WTC11 (cell line): ENCODE measurements at regions not wholly inside any gene's neighbourhood (a gene's known extent, or its start where the extent isn't known, plus 50 kb on each side); places are given as distances from the start of the nearest gene placed in this dataset.

Source experiments
- ATAC-seq: fragments of 200-7000 bp; cut with Tn5 transposase; 2 replicates; pipeline ENCODE4 v1.10.0; 2021; ENCODE audit warnings: mild to moderate bottlenecking, moderate library complexity
- CTCF ChIA-PET: fragments of 300-600 bp; sonication (Branson Sonifier 250); formaldehyde crosslinking; loops from one replicate; lab custom pipeline; 2021; ENCODE audit warnings: antibody characterized with exemption; lab: Charles Lee
- POLR2A ChIA-PET: fragments of 350-600 bp; sonication (Branson Sonifier 250); formaldehyde crosslinking; loops from one replicate; lab custom pipeline; 2021; ENCODE audit warnings: antibody characterized with exemption; lab: Charles Lee
- DNase-seq: peaks from one replicate; pipeline ENCODE4 v3.0.0; 2021; ENCODE audit warnings: low spot score
- H3K27ac Mint-ChIP-seq: 2 replicates; pipeline ENCODE4 v1.8.0; 2021; ENCODE audit warnings: mixed read lengths
- H3K27me3 Mint-ChIP-seq: 2 replicates; pipeline ENCODE4 v1.8.0; 2021; ENCODE audit warnings: low read depth, mild to moderate bottlenecking, moderate library complexity, mixed read lengths
- H3K36me3 Mint-ChIP-seq: 2 replicates; pipeline ENCODE4 v1.8.0; 2021; ENCODE audit warnings: mixed read lengths
- H3K4me1 Mint-ChIP-seq: 2 replicates; pipeline ENCODE4 v1.8.0; 2022; ENCODE audit warnings: mixed read lengths
- H3K4me3 Mint-ChIP-seq: 2 replicates; pipeline ENCODE4 v1.8.0; 2021; ENCODE audit warnings: mild to moderate bottlenecking, moderate library complexity, mixed read lengths
- H3K9me3 Mint-ChIP-seq: 2 replicates; pipeline ENCODE4 v1.8.0; 2021; ENCODE audit warnings: mixed read lengths
- ATF1 ChIP-seq: sonication (generic); formaldehyde crosslinking; IDR thresholded peaks from 2 replicates; pipeline ENCODE4 v1.8.1; 2023; ENCODE audit warnings: mild to moderate bottlenecking, moderate library complexity, missing genetic modification reagents
- CREB1 ChIP-seq: sonication (generic); formaldehyde crosslinking; IDR thresholded peaks from 2 replicates; pipeline ENCODE4 v1.8.0; 2023; ENCODE audit warnings: mild to moderate bottlenecking, missing genetic modification reagents
- FOXK1 ChIP-seq: sonication (generic); formaldehyde crosslinking; IDR thresholded peaks from 2 replicates; pipeline ENCODE4 v1.8.0; 2022; ENCODE audit warnings: mild to moderate bottlenecking, moderate library complexity, missing genetic modification reagents
- GABPB1 ChIP-seq: sonication (generic); formaldehyde crosslinking; IDR thresholded peaks from 2 replicates; pipeline ENCODE4 v1.8.1; 2023; ENCODE audit warnings: mild to moderate bottlenecking, missing genetic modification reagents
- GTF2I ChIP-seq: fragments of 250-450 bp; sonication (Bioruptor Pico); conservative IDR thresholded peaks from 2 replicates; pipeline ENCODE4 v1.4.0; 2021; ENCODE audit warnings: mild to moderate bottlenecking
- NR1H2 ChIP-seq: sonication (generic); formaldehyde crosslinking; IDR thresholded peaks from 2 replicates; pipeline ENCODE4 v1.9.0; 2021; ENCODE audit warnings: mild to moderate bottlenecking, moderate library complexity, missing genetic modification reagents
- NR3C1 ChIP-seq: sonication (generic); formaldehyde crosslinking; conservative IDR thresholded peaks from 2 replicates; pipeline ENCODE4 v1.8.1; 2023; ENCODE audit warnings: low read depth, mild to moderate bottlenecking, missing genetic modification reagents
- RELA ChIP-seq: sonication (generic); formaldehyde crosslinking; IDR thresholded peaks from 2 replicates; pipeline ENCODE4 v1.8.1; 2022; ENCODE audit warnings: missing genetic modification reagents, mild to moderate bottlenecking, borderline replicate concordance
- SMAD3 ChIP-seq: sonication (generic); formaldehyde crosslinking; IDR thresholded peaks from 2 replicates; pipeline ENCODE4 v1.8.0; 2022; ENCODE audit warnings: missing genetic modification reagents, mild to moderate bottlenecking, borderline replicate concordance
- TCF7 ChIP-seq: sonication (generic); formaldehyde crosslinking; IDR thresholded peaks from 2 replicates; pipeline ENCODE4 v1.8.0; 2022; ENCODE audit warnings: mild to moderate bottlenecking, low read depth, missing genetic modification reagents, moderate library complexity
- TEAD1 ChIP-seq: sonication (generic); formaldehyde crosslinking; IDR thresholded peaks from 2 replicates; pipeline ENCODE4 v1.8.0; 2022; ENCODE audit warnings: mild to moderate bottlenecking, missing genetic modification reagents
- ZNF416 ChIP-seq: fragments of 250-450 bp; sonication (Bioruptor Pico); IDR thresholded peaks from 2 replicates; pipeline ENCODE4 v1.9.0; 2021; ENCODE audit warnings: mild to moderate bottlenecking, inconsistent platforms
- TF ChIP-seq, protein P1 (sequence below): sonication (generic); formaldehyde crosslinking; IDR thresholded peaks from 2 replicates; pipeline ENCODE4 v1.8.1; 2022; ENCODE audit warnings: missing genetic modification reagents, borderline replicate concordance
- TF ChIP-seq, protein P2 (sequence below): sonication (generic); formaldehyde crosslinking; IDR thresholded peaks from 2 replicates; pipeline ENCODE4 v1.8.1; 2022; ENCODE audit warnings: mild to moderate bottlenecking, missing genetic modification reagents, moderate library complexity, borderline replicate concordance
- TF ChIP-seq, protein P3 (sequence below): fragments of 250-450 bp; sonication (Bioruptor Pico); IDR thresholded peaks from 2 replicates; pipeline ENCODE4 v1.8.0; 2021; ENCODE audit warnings: mild to moderate bottlenecking
- TF ChIP-seq, protein P4 (sequence below): fragments of 250-450 bp; sonication (Bioruptor Pico); IDR thresholded peaks from 2 replicates; pipeline ENCODE4 v1.9.0; 2021; ENCODE audit warnings: mild to moderate bottlenecking
- TF ChIP-seq, protein P5 (sequence below): sonication (generic); formaldehyde crosslinking; IDR thresholded peaks from 2 replicates; pipeline ENCODE4 v1.8.1; 2023; ENCODE audit warnings: mild to moderate bottlenecking, missing genetic modification reagents, borderline replicate concordance
- TF ChIP-seq, protein P6 (sequence below): sonication (generic); formaldehyde crosslinking; IDR thresholded peaks from 2 replicates; pipeline ENCODE4 v1.8.0; 2022; ENCODE audit warnings: mild to moderate bottlenecking, missing genetic modification reagents
- TF ChIP-seq, protein P7 (sequence below): fragments of 250-450 bp; sonication (Bioruptor Pico); IDR thresholded peaks from 2 replicates; pipeline ENCODE4 v1.9.0; 2021; ENCODE audit warnings: mild to moderate bottlenecking
- TF ChIP-seq, protein P8 (sequence below): sonication (generic); formaldehyde crosslinking; IDR thresholded peaks from 2 replicates; pipeline ENCODE4 v1.8.1; 2022; ENCODE audit warnings: low read depth, mild to moderate bottlenecking, moderate library complexity, missing genetic modification reagents, borderline replicate concordance

DNA sequence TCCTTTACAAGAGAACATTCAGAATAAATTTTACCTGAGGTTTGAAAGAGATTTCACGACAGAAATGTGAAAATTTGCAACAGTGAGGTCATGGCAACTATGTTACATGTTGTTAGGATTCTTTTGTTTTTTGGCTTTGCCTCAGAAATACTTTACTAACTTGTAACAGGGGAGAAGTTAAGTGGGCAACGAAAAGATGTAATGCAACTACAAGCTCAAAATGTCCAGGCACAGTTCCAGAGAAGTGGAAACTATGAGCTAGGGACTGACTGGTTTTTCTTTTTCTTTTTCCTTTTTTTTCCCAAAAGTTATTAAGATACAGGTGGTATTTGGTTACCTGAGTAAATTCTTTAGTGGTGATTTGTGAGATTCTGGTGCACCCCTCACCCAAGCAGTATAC is 111.5 kb upstream of the PPP2R3A start (continued):
- TF ChIP-seq, protein P1, sequence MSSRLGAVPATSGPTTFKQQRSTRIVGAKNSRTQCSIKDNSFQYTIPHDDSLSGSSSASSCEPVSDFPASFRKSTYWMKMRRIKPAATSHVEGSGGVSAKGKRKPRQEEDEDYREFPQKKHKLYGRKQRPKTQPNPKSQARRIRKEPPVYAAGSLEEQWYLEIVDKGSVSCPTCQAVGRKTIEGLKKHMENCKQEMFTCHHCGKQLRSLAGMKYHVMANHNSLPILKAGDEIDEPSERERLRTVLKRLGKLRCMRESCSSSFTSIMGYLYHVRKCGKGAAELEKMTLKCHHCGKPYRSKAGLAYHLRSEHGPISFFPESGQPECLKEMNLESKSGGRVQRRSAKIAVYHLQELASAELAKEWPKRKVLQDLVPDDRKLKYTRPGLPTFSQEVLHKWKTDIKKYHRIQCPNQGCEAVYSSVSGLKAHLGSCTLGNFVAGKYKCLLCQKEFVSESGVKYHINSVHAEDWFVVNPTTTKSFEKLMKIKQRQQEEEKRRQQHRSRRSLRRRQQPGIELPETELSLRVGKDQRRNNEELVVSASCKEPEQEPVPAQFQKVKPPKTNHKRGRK (CRISPR knock-in tag): no peak
- TF ChIP-seq, protein P2, sequence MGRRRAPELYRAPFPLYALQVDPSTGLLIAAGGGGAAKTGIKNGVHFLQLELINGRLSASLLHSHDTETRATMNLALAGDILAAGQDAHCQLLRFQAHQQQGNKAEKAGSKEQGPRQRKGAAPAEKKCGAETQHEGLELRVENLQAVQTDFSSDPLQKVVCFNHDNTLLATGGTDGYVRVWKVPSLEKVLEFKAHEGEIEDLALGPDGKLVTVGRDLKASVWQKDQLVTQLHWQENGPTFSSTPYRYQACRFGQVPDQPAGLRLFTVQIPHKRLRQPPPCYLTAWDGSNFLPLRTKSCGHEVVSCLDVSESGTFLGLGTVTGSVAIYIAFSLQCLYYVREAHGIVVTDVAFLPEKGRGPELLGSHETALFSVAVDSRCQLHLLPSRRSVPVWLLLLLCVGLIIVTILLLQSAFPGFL (CRISPR knock-in tag): no peak
- TF ChIP-seq NR3C1 (no peak), RELA (CRISPR knock-in tag) (no peak), SMAD3 (CRISPR knock-in tag) (no peak), GTF2I (no peak)
- TF ChIP-seq, protein P3, sequence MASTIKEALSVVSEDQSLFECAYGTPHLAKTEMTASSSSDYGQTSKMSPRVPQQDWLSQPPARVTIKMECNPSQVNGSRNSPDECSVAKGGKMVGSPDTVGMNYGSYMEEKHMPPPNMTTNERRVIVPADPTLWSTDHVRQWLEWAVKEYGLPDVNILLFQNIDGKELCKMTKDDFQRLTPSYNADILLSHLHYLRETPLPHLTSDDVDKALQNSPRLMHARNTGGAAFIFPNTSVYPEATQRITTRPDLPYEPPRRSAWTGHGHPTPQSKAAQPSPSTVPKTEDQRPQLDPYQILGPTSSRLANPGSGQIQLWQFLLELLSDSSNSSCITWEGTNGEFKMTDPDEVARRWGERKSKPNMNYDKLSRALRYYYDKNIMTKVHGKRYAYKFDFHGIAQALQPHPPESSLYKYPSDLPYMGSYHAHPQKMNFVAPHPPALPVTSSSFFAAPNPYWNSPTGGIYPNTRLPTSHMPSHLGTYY (CRISPR knock-in tag): no peak
- TF ChIP-seq, protein P4, sequence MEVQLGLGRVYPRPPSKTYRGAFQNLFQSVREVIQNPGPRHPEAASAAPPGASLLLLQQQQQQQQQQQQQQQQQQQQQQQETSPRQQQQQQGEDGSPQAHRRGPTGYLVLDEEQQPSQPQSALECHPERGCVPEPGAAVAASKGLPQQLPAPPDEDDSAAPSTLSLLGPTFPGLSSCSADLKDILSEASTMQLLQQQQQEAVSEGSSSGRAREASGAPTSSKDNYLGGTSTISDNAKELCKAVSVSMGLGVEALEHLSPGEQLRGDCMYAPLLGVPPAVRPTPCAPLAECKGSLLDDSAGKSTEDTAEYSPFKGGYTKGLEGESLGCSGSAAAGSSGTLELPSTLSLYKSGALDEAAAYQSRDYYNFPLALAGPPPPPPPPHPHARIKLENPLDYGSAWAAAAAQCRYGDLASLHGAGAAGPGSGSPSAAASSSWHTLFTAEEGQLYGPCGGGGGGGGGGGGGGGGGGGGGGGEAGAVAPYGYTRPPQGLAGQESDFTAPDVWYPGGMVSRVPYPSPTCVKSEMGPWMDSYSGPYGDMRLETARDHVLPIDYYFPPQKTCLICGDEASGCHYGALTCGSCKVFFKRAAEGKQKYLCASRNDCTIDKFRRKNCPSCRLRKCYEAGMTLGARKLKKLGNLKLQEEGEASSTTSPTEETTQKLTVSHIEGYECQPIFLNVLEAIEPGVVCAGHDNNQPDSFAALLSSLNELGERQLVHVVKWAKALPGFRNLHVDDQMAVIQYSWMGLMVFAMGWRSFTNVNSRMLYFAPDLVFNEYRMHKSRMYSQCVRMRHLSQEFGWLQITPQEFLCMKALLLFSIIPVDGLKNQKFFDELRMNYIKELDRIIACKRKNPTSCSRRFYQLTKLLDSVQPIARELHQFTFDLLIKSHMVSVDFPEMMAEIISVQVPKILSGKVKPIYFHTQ (CRISPR knock-in tag): no peak
- TF ChIP-seq, protein P5, sequence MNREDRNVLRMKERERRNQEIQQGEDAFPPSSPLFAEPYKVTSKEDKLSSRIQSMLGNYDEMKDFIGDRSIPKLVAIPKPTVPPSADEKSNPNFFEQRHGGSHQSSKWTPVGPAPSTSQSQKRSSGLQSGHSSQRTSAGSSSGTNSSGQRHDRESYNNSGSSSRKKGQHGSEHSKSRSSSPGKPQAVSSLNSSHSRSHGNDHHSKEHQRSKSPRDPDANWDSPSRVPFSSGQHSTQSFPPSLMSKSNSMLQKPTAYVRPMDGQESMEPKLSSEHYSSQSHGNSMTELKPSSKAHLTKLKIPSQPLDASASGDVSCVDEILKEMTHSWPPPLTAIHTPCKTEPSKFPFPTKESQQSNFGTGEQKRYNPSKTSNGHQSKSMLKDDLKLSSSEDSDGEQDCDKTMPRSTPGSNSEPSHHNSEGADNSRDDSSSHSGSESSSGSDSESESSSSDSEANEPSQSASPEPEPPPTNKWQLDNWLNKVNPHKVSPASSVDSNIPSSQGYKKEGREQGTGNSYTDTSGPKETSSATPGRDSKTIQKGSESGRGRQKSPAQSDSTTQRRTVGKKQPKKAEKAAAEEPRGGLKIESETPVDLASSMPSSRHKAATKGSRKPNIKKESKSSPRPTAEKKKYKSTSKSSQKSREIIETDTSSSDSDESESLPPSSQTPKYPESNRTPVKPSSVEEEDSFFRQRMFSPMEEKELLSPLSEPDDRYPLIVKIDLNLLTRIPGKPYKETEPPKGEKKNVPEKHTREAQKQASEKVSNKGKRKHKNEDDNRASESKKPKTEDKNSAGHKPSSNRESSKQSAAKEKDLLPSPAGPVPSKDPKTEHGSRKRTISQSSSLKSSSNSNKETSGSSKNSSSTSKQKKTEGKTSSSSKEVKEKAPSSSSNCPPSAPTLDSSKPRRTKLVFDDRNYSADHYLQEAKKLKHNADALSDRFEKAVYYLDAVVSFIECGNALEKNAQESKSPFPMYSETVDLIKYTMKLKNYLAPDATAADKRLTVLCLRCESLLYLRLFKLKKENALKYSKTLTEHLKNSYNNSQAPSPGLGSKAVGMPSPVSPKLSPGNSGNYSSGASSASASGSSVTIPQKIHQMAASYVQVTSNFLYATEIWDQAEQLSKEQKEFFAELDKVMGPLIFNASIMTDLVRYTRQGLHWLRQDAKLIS (CRISPR knock-in tag): no peak

DNA sequence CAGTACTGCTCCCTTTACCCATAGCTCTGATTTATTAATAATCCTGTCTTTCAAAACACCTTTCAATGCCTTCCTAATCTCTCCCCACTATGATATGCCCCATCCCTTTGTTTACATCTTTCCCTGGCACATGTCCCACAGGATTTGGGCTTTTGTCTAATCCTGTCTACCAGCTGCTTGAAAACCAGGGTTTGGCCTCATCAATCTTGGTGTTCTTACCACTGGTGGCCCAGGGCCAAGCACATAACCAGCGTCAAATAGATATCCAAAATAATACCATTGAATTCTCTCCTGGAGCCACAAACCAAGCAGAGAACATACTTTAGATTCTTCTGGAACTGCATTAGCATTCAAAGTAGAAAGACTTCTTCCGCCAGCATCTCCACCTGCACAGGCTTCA is 104.8 kb upstream of the PPP2R3A start:
- ATAC-seq (no peak), DNase-seq (no peak)
- POLR2A ChIA-PET: no interaction called here
- TF ChIP-seq TEAD1 (CRISPR knock-in tag) (no peak), FOXK1 (CRISPR knock-in tag) (no peak), NR1H2 (no peak)
- CTCF ChIA-PET: no interaction called here
- Mint-ChIP-seq H3K27me3 (no peaks in the 10 kb centered on the region), H3K9me3 (0 out of 2 replicates have a peak, but pooled peaks cover under 1% of the 10 kb centered on the region), H3K27ac (no peak overlapping the region), H3K36me3 (no peaks in the 10 kb centered on the region), H3K4me3 (no peak overlapping the region), H3K4me1 (no peaks in the 10 kb centered on the region)

DNA sequence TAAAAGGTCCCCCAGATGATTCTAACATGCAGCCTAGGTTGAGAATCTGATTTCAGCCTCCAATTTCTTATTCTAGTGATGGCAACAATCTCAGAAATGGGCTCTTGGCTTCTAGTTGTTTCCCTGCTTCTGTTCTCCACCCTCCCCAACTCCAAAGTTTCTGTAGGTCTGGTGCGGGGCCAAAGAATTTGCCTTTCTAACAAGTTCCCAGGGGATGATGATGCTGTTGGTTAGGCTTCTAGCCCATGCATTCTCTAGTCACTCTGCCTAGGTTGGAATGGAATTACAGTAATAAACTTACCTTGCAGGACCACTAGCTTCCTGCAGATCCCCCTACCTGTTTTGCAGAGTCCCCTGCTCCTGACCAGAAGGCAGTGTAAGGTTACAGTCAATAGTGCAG is 103.2 kb upstream of the PPP2R3A start:
- DNase-seq: no peak
- POLR2A ChIA-PET: no interaction called here
- CTCF ChIA-PET: no interaction called here
- Mint-ChIP-seq H3K36me3 (no peaks in the 10 kb centered on the region), H3K4me3 (no peak overlapping the region), H3K27ac (no peak overlapping the region), H3K4me1 (no peaks in the 10 kb centered on the region), H3K9me3 (peaks cover 8% of the 10 kb centered on the region; the same call in 1 of the 2 replicates), H3K27me3 (no peaks in the 10 kb centered on the region)
- no peak for ATAC-seq
- TF ChIP-seq CREB1 (CRISPR knock-in tag) (no peak), TCF7 (CRISPR knock-in tag) (no peak), ZNF416 (CRISPR knock-in tag) (no peak), GABPB1 (CRISPR knock-in tag) (no peak), ATF1 (CRISPR knock-in tag) (no peak)
- TF ChIP-seq, protein P6, sequence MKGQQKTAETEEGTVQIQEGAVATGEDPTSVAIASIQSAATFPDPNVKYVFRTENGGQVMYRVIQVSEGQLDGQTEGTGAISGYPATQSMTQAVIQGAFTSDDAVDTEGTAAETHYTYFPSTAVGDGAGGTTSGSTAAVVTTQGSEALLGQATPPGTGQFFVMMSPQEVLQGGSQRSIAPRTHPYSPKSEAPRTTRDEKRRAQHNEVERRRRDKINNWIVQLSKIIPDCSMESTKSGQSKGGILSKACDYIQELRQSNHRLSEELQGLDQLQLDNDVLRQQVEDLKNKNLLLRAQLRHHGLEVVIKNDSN (CRISPR knock-in tag): no peak
- TF ChIP-seq, protein P7, sequence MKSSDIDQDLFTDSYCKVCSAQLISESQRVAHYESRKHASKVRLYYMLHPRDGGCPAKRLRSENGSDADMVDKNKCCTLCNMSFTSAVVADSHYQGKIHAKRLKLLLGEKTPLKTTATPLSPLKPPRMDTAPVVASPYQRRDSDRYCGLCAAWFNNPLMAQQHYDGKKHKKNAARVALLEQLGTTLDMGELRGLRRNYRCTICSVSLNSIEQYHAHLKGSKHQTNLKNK: no peak
- TF ChIP-seq, protein P8, sequence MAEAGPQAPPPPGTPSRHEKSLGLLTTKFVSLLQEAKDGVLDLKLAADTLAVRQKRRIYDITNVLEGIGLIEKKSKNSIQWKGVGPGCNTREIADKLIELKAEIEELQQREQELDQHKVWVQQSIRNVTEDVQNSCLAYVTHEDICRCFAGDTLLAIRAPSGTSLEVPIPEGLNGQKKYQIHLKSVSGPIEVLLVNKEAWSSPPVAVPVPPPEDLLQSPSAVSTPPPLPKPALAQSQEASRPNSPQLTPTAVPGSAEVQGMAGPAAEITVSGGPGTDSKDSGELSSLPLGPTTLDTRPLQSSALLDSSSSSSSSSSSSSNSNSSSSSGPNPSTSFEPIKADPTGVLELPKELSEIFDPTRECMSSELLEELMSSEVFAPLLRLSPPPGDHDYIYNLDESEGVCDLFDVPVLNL: no peak
